Effector memory CD4-positive, alpha-beta T cell (primary cell): ENCODE measurements at regions not wholly inside any gene's neighbourhood (a gene's known extent, or its start where the extent isn't known, plus 50 kb on each side); places are given as distances from the start of the nearest gene placed in this dataset.
"Not testable (repeated sequence)": the region's sequence is repeated elsewhere in the genome, so short reads cannot be mapped to it uniquely, and the experiment has no call there.

Source experiments
- DNase-seq, 3 donors: peaks; one replicate each; pipeline ENCODE4 v3.0.0-alpha.2; 2020
- H3K27ac ChIP-seq: 2 replicates; pipeline ENCODE4 v1.7.0; 2013; ENCODE audit warnings: mild to moderate bottlenecking, low read length, moderate library complexity; ENCODE audit not compliant: insufficient read depth, poor library complexity, severe bottlenecking
- H3K27me3 ChIP-seq: replicated peaks from 2 replicates; pipeline ENCODE4 v1.7.0; 2013; ENCODE audit warnings: mild to moderate bottlenecking, low read length; ENCODE audit not compliant: insufficient read depth, control insufficient read depth, poor library complexity, severe bottlenecking
- H3K36me3 ChIP-seq: 2 replicates; pipeline ENCODE4 v1.7.0; 2013; ENCODE audit warnings: mild to moderate bottlenecking, low read length, moderate library complexity; ENCODE audit not compliant: control insufficient read depth, insufficient read depth
- H3K4me1 ChIP-seq: 2 replicates; pipeline ENCODE4 v1.7.0; 2013; ENCODE audit warnings: low read length, mild to moderate bottlenecking; ENCODE audit not compliant: control insufficient read depth, insufficient read depth, poor library complexity, severe bottlenecking
- H3K4me3 ChIP-seq: 2 replicates; pipeline ENCODE4 v1.7.0; 2013; ENCODE audit warnings: low read length, low read depth, mild to moderate bottlenecking; ENCODE audit not compliant: insufficient read depth, poor library complexity, severe bottlenecking
- H3K9me3 ChIP-seq: 2 replicates; pipeline ENCODE4 v1.7.0; 2013; ENCODE audit warnings: mild to moderate bottlenecking, low read length, moderate library complexity; ENCODE audit not compliant: control insufficient read depth

GRCh38 chr2:13433954-13434353, 717.2 kb downstream of the TRIB2 start:
- H3K4me3 ChIP-seq = no peak overlapping the region
- H3K4me1 ChIP-seq = no peaks in the 10 kb centered on the region
- no peaks in the 10 kb centered on the region for H3K9me3 ChIP-seq
- DNase-seq = no peak
- H3K27me3 ChIP-seq = no peaks in the 10 kb centered on the region
- no peak overlapping the region for H3K27ac ChIP-seq
- H3K36me3 ChIP-seq = no peaks in the 10 kb centered on the region

GRCh38 chr2:13443554-13444261, 727.0 kb downstream of the TRIB2 start:
- not testable (repeated sequence) for H3K4me3 ChIP-seq, H3K27ac ChIP-seq, H3K9me3 ChIP-seq, H3K36me3 ChIP-seq, H3K27me3 ChIP-seq, H3K4me1 ChIP-seq, DNase-seq

GRCh38 chr2:13462464-13462863, 745.7 kb downstream of the TRIB2 start:
- H3K4me1 ChIP-seq = no peaks in the 10 kb centered on the region
- H3K27me3 ChIP-seq = no peaks in the 10 kb centered on the region

GRCh38 chr2:13466076-13466475, 749.3 kb downstream of the TRIB2 start:
- no peak for DNase-seq
- Histone ChIP-seq H3K27ac (no peak overlapping the region), H3K27me3 (no peaks in the 10 kb centered on the region)

More at GRCh38 chr2:13462464-13462863, 745.7 kb downstream of the TRIB2 start:
- Histone ChIP-seq H3K4me3 (no peak overlapping the region), H3K27ac (no peak overlapping the region), H3K36me3 (no peaks in the 10 kb centered on the region), H3K9me3 (no peaks in the 10 kb centered on the region)
- no peak for DNase-seq

GRCh38 chr2:13474538-13474937, 757.8 kb downstream of the TRIB2 start:
- Histone ChIP-seq H3K36me3 (no peaks in the 10 kb centered on the region), H3K4me3 (no peak overlapping the region), H3K27me3 (no peaks in the 10 kb centered on the region), H3K9me3 (no peaks in the 10 kb centered on the region), H3K4me1 (no peaks in the 10 kb centered on the region), H3K27ac (no peak overlapping the region)
- no peak for DNase-seq

More at GRCh38 chr2:13466076-13466475, 749.3 kb downstream of the TRIB2 start:
- Histone ChIP-seq H3K9me3 (no peaks in the 10 kb centered on the region), H3K4me1 (no peaks in the 10 kb centered on the region), H3K36me3 (no peaks in the 10 kb centered on the region), H3K4me3 (no peak overlapping the region)

- Histone ChIP-seq H3K27ac (no peak overlapping the region), H3K4me3 (no peak overlapping the region), H3K27me3 (no peaks in the 10 kb centered on the region), H3K4me1 (no peaks in the 10 kb centered on the region), H3K9me3 (no peaks in the 10 kb centered on the region), H3K36me3 (no peaks in the 10 kb centered on the region)
- no peak for DNase-seq
Measured at GRCh38 chr2:13480057-13480456, 763.3 kb downstream of the TRIB2 start.

GRCh38 chr2:13481201-13481600, 764.5 kb downstream of the TRIB2 start:
- H3K4me1 ChIP-seq = no peaks in the 10 kb centered on the region
- DNase-seq = no peak
- no peaks in the 10 kb centered on the region for H3K27me3 ChIP-seq
- H3K9me3 ChIP-seq = no peaks in the 10 kb centered on the region
- H3K36me3 ChIP-seq = no peaks in the 10 kb centered on the region
- no peak overlapping the region for H3K4me3 ChIP-seq
- H3K27ac ChIP-seq = no peak overlapping the region

GRCh38 chr2:13485256-13485655, 768.5 kb downstream of the TRIB2 start:
- H3K4me1 ChIP-seq = no peaks in the 10 kb centered on the region
- no peaks in the 10 kb centered on the region for H3K36me3 ChIP-seq
- H3K9me3 ChIP-seq = no peaks in the 10 kb centered on the region
- no peak for DNase-seq
- no peaks in the 10 kb centered on the region for H3K27me3 ChIP-seq
- H3K4me3 ChIP-seq = no peak overlapping the region
- H3K27ac ChIP-seq = no peak overlapping the region

- Histone ChIP-seq H3K27ac (no peak overlapping the region), H3K4me1 (no peaks in the 10 kb centered on the region), H3K36me3 (no peaks in the 10 kb centered on the region), H3K9me3 (no peaks in the 10 kb centered on the region), H3K4me3 (no peak overlapping the region), H3K27me3 (no peaks in the 10 kb centered on the region)
- no peak for DNase-seq
Measured at GRCh38 chr2:13488965-13489364, 772.2 kb downstream of the TRIB2 start.

GRCh38 chr2:13492262-13492661, 775.5 kb downstream of the TRIB2 start:
- H3K27ac ChIP-seq = no peak overlapping the region
- DNase-seq = no peak
- H3K9me3 ChIP-seq = no peaks in the 10 kb centered on the region
- no peaks in the 10 kb centered on the region for H3K36me3 ChIP-seq
- H3K27me3 ChIP-seq = no peaks in the 10 kb centered on the region
- no peaks in the 10 kb centered on the region for H3K4me1 ChIP-seq
- H3K4me3 ChIP-seq = no peak overlapping the region
